SK-N-MC (cell line): ENCODE measurements at regions not wholly inside any gene's neighbourhood (a gene's known extent, or its start where the extent isn't known, plus 50 kb on each side); places are given as distances from the start of the nearest gene placed in this dataset.

ENCODE experiments used
- EZH2 ChIP-seq: fragments of 200-600 bp; sonication (generic); IDR thresholded peaks from one replicate; pipeline ENCODE4 v1.6.1; 2017; ENCODE audit warnings: antibody characterized with exemption
- POLR2AphosphoS5 ChIP-seq: IDR thresholded peaks from 2 replicates; pipeline ENCODE4 v1.6.1; 2012; ENCODE audit warnings: mild to moderate bottlenecking, low read depth, low read length, borderline replicate concordance

- TF ChIP-seq POLR2AphosphoS5 (no peak), EZH2 (no peak)
Observed at GRCh38 chr2:59874361-59874760, 679.1 kb downstream of the BCL11A start.
